GM12872 (cell line): ENCODE measurements at regions not wholly inside any gene's neighbourhood (a gene's known extent, or its start where the extent isn't known, plus 50 kb on each side); places are given as distances from the start of the nearest gene placed in this dataset.

Experiments
- TF ChIP-seq, protein P1 (sequence below): IDR thresholded peaks from 3 replicates; pipeline ENCODE4 v1.5.1; 2011; ENCODE audit warnings: low read depth, mild to moderate bottlenecking, low read length, moderate library complexity; ENCODE audit not compliant: insufficient read depth

DNA sequence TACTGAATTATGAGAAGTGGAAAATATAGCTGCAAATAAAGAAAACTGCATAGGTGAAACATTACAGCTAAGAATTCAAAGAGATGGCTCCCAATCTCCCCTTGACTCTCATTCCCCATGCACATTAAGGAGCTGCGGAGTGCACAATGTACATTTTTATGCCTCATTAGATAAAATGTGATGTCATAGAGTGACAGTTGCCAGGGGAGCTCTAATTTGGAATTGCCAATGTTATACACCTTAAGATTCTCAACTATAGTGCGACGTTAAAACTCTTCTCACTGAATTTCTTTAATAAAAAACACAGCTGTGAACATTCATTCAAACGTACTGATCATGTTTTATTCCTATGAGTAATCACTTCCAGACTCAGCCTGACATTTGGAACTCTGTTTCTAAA lies 386.9 kb upstream of the CELF2 start:
- TF ChIP-seq, protein P1, sequence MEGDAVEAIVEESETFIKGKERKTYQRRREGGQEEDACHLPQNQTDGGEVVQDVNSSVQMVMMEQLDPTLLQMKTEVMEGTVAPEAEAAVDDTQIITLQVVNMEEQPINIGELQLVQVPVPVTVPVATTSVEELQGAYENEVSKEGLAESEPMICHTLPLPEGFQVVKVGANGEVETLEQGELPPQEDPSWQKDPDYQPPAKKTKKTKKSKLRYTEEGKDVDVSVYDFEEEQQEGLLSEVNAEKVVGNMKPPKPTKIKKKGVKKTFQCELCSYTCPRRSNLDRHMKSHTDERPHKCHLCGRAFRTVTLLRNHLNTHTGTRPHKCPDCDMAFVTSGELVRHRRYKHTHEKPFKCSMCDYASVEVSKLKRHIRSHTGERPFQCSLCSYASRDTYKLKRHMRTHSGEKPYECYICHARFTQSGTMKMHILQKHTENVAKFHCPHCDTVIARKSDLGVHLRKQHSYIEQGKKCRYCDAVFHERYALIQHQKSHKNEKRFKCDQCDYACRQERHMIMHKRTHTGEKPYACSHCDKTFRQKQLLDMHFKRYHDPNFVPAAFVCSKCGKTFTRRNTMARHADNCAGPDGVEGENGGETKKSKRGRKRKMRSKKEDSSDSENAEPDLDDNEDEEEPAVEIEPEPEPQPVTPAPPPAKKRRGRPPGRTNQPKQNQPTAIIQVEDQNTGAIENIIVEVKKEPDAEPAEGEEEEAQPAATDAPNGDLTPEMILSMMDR = no peak

DNA sequence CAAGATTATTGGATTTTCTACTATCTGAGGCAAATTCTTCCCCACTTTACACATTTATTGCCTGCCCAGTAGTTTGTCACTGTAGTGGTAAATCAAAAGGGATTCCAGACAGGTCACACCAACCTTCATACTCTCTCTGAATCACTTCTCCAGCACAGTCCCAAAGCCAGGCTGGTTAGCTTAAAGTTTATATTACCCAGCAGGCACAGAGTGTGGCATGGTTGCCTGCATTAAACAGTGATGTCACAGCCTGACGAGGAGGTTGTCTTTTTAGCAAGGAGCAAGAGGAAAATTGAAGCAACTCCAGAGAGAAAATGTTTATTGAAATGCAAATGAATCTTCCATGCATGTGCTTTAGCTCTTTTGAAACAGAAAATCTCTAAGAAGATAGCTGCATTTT lies 375.5 kb upstream of the CELF2 start:
- TF ChIP-seq, protein P1 = no peak

DNA sequence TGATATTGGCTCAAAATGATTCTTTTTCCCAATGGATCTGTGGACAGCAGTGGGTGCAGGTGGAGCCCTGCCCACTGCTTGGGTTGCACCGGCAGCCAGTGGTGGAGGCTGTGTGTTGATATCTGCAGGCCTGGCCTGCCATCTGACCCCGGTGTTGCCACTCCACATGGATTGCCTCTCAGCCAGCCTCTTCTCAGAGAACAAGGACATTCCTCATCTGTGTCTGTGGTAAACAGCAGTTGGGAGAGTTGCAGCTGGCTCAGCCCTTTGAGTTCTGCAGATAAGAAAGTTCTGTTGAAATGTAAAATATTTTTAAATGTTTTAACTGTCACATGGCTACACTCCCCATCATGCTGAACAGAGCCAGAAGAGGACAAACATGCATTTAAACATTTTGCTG lies 374.9 kb upstream of the CELF2 start:
- TF ChIP-seq, protein P1 = no peak

DNA sequence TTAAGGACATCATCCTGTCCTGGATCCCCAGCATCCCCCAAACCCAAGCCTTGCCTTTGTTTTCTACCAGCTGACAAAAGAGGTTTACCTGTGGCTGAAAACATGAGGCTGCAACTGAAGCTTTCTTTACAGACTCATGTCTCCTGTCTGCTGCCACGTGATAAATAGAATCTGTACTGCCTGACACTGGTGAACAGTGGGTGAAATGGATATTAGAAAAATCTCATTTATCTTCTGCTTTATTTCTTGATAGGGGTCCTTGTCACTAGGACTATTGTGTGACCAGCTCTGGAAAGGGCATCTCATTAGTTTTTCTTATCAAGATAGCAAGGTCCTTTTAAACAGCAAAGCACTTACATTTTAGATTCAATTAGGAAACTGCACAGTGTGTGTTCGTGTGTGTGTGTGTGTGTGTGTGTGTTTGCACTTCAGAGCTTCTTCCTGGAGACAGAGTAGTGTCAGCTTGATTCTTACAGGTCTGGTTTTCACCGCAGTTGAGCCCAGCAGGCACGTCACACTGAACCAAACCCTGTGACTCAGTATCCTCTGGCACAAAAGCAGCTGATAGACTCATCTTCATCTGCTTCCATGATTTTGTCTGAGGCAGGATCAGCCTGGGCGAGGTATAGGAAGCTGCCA lies 373.5 kb upstream of the CELF2 start:
- TF ChIP-seq, protein P1 = no peak

DNA sequence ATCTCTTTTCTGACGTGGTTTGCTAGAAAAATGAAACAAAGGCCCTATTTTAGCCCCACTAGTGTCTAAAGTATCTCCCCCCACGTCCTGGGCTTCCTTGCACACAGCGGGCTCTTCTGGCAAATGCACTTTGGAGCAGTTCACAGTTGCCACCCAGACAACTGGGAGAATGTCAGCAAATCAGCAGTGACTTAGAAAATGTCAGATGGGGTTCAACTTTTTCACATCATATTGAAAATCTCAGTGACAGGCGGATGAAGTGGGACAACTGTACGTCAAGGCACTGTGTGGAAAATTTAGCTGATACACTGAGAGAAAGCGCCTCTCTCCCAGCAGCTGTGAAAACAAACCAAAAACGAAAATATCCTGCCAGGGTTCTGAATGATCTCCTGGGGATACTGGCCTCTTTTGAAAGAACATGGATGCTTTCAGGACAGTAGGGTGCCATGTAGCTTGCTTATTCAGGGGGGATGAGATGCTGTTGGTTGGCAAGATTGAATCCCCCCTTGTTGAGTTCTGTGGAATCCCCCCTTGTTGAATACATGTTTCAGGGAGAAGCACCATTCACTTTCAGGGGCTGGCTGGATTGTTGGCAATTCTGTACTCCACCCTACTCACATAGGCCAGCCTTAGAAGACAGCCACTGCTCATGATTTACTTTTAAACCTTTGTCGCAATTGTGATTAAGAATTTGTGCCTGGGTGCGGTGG lies 372.8 kb upstream of the CELF2 start:
- TF ChIP-seq, protein P1 = no peak

DNA sequence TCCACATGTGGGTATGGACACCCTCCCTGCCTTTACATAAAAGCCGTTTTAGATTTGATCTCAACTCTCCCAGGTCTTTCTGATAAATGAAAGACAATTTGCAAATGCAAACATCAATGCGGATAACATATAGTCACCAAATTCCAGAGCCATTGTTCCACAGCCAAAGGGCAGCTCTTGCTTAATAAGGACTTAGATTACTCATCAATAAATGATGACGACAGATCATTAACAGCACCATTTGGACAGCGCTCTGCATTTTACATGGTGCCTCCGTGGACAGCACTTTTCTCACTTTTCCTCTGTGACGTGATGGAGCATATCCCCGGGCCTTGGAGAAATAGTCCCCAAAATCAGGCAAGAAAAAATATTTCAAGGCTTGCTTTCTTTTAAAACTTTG lies 370.3 kb upstream of the CELF2 start:
- TF ChIP-seq, protein P1 = no peak

DNA sequence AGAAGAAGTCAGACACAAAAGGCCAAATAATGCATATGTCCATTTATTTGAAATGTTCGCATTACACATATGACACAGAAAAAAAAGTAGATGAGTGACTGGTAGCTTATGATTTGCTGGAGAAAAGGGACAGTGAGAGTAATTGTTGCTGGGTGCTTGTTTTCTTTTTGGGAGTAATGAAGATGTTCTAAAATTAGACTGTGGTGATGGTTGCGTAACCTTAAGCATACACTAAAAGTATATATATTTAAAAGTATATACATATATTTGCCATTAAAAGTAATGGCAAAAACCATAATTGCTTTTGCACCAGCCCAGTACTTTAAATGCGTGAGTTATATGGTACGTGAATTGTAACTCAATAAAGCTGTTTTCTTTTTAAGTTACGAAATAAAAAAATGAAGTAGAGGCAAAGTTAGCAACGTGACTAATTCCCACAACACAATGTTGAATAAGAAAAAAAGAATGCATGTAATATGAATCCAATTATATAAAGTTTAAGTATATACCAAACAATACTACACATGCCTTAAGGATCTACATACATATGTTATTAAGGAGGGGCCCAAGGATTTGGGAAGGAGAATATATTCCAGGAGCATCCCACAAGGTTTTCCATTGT lies 360.4 kb upstream of the CELF2 start:
- TF ChIP-seq, protein P1 = no peak
